Neural progenitor cell (in vitro differentiated cells): ENCODE measurements at regions not wholly inside any gene's neighbourhood (a gene's known extent, or its start where the extent isn't known, plus 50 kb on each side); places are given as distances from the start of the nearest gene placed in this dataset.

Experiments
- DNase-seq: peaks from one replicate; pipeline ENCODE4 v3.0.0-alpha.2; 2016; ENCODE audit warnings: low spot score
- H2AFZ ChIP-seq: fragments of 200-600 bp; sonication (generic); replicated peaks from 2 replicates; pipeline ENCODE4 v1.6.1; 2016; ENCODE audit warnings: antibody characterized with exemption
- H3F3A ChIP-seq: fragments of 200-600 bp; sonication (generic); 2 replicates; pipeline ENCODE4 v1.6.1; 2016; ENCODE audit warnings: antibody characterized with exemption, low read depth
- H3K27ac ChIP-seq: fragments of 200-600 bp; sonication (generic); 2 replicates; pipeline ENCODE4 v1.5.1; 2016; ENCODE audit warnings: mild to moderate bottlenecking
- H3K27me3 ChIP-seq: fragments of 200-600 bp; sonication (generic); 2 replicates; pipeline ENCODE4 v1.6.1; 2016; ENCODE audit warnings: mild to moderate bottlenecking, moderate library complexity
- H3K36me3 ChIP-seq: fragments of 200-600 bp; sonication (generic); 2 replicates; pipeline ENCODE4 v1.5.1; 2016
- H3K4me1 ChIP-seq: fragments of 200-600 bp; sonication (generic); 2 replicates; pipeline ENCODE4 v1.6.1; 2016; ENCODE audit warnings: mixed run types
- H3K4me2 ChIP-seq: fragments of 200-600 bp; sonication (generic); 2 replicates; pipeline ENCODE4 v1.6.1; 2016
- H3K4me3 ChIP-seq: fragments of 200-600 bp; sonication (generic); 2 replicates; pipeline ENCODE4 v1.5.1; 2016
- H3K79me2 ChIP-seq: fragments of 200-600 bp; sonication (generic); 2 replicates; pipeline ENCODE4 v1.6.1; 2016; ENCODE audit warnings: low read depth
- H3K9ac ChIP-seq: fragments of 200-600 bp; sonication (generic); 2 replicates; pipeline ENCODE4 v1.6.1; 2016
- H3K9me3 ChIP-seq: fragments of 200-600 bp; sonication (generic); 2 replicates; pipeline ENCODE4 v1.5.1; 2016; ENCODE audit warnings: low read depth
- H4K20me1 ChIP-seq: fragments of 200-600 bp; sonication (generic); 2 replicates; pipeline ENCODE4 v1.6.1; 2016; ENCODE audit warnings: low read depth
- H3K27ac Mint-ChIP-seq: 3 replicates; pipeline ENCODE4 v1.8.0; 2021; ENCODE audit warnings: mixed read lengths
- H3K27me3 Mint-ChIP-seq: 2 replicates; pipeline ENCODE4 v1.8.0; 2022; ENCODE audit warnings: low read depth, mild to moderate bottlenecking, inconsistent platforms, moderate library complexity, mixed read lengths; ENCODE audit not compliant: insufficient read depth
- H3K36me3 Mint-ChIP-seq: 3 replicates; pipeline ENCODE4 v1.8.0; 2021; ENCODE audit warnings: mixed read lengths
- H3K4me1 Mint-ChIP-seq: 3 replicates; pipeline ENCODE4 v1.8.0; 2021; ENCODE audit warnings: mixed read lengths
- H3K4me3 Mint-ChIP-seq: 3 replicates; pipeline ENCODE4 v1.8.0; 2021; ENCODE audit warnings: mild to moderate bottlenecking, moderate library complexity, mixed read lengths
- H3K9me3 Mint-ChIP-seq: 3 replicates; pipeline ENCODE4 v1.8.0; 2020; ENCODE audit warnings: mixed read lengths
- CTCF ChIP-seq: fragments of 200-600 bp; sonication (generic); IDR thresholded peaks from 2 replicates; pipeline ENCODE4 v1.5.1; 2017; ENCODE audit warnings: antibody characterized with exemption, mild to moderate bottlenecking
- EZH2 ChIP-seq: fragments of 200-600 bp; sonication (generic); IDR thresholded peaks from 2 replicates; pipeline ENCODE4 v1.6.1; 2017; ENCODE audit warnings: antibody characterized with exemption, mild to moderate bottlenecking, moderate library complexity
- EZH2phosphoT487 ChIP-seq: fragments of 200-600 bp; sonication (generic); IDR thresholded peaks from 2 replicates; pipeline ENCODE4 v1.6.1; 2017; ENCODE audit warnings: antibody characterized with exemption

- H3K36me3 Mint-ChIP-seq = no peaks in the 10 kb centered on the region
- H3K9me3 Mint-ChIP-seq = no peaks in the 10 kb centered on the region
- Histone ChIP-seq H3K9me3 (no peaks in the 10 kb centered on the region), H3K4me3 (no peak overlapping the region), H3K27ac (no peak overlapping the region), H3K79me2 (no peaks in the 10 kb centered on the region), H3K36me3 (no peaks in the 10 kb centered on the region), H3K4me1 (no peaks in the 10 kb centered on the region), H4K20me1 (no peaks in the 10 kb centered on the region), H3K4me2 (no peak overlapping the region), H3F3A (no peaks in the 10 kb centered on the region), H3K27me3 (no peaks in the 10 kb centered on the region), H2AFZ (no peak overlapping the region), H3K9ac (no peak overlapping the region)
- H3K27ac Mint-ChIP-seq = no peak overlapping the region
- TF ChIP-seq EZH2phosphoT487 (no peak), CTCF (no peak), EZH2 (no peak)
- H3K4me3 Mint-ChIP-seq = no peak overlapping the region
- no peak for DNase-seq
- peaks cover 10% of the 10 kb centered on the region for H3K4me1 Mint-ChIP-seq
- no peaks in the 10 kb centered on the region for H3K27me3 Mint-ChIP-seq
Measured at GRCh38 chr7:25622695-25623094, 394.4 kb upstream of the NPVF start.

DNA sequence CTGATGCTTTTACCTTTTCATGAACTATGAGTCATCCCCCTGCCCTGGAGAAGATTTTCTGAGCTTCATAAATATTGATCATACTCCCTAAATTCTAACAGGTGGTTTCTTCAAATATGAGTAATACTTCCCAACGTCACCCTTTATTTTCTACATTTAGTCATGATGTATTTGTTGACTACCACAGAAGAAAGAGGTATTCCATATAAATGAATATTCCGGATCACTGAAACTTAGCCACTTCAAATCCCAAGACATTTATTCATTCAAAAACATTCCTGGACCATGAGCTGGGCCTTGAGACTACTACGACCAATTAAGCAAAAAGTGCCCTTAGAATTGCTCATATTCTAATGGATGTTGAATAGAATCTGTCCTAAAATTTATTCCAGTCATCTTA lies 395.8 kb upstream of the NPVF start:
- Histone ChIP-seq H3K27ac (no peak overlapping the region), H3F3A (no peaks in the 10 kb centered on the region), H3K27me3 (no peaks in the 10 kb centered on the region), H3K79me2 (no peaks in the 10 kb centered on the region), H3K9me3 (no peaks in the 10 kb centered on the region), H3K9ac (no peak overlapping the region), H3K4me2 (no peak overlapping the region), H3K36me3 (no peaks in the 10 kb centered on the region), H2AFZ (no peak overlapping the region), H3K4me1 (no peaks in the 10 kb centered on the region), H4K20me1 (no peaks in the 10 kb centered on the region), H3K4me3 (no peak overlapping the region)
- H3K27ac Mint-ChIP-seq = no peak overlapping the region
- H3K27me3 Mint-ChIP-seq = no peaks in the 10 kb centered on the region
- H3K9me3 Mint-ChIP-seq = no peaks in the 10 kb centered on the region
- H3K4me3 Mint-ChIP-seq = no peak overlapping the region
- H3K36me3 Mint-ChIP-seq = no peaks in the 10 kb centered on the region
- TF ChIP-seq EZH2 (no peak), CTCF (no peak), EZH2phosphoT487 (no peak)
- no peak for DNase-seq
- peaks cover 10% of the 10 kb centered on the region for H3K4me1 Mint-ChIP-seq

- H3K9ac ChIP-seq = no peak overlapping the region
- no peaks in the 10 kb centered on the region for H4K20me1 ChIP-seq
- H3K4me1 Mint-ChIP-seq = peaks cover 10% of the 10 kb centered on the region
- TF ChIP-seq CTCF (no peak), EZH2phosphoT487 (no peak)
- DNase-seq = no peak
- no peaks in the 10 kb centered on the region for H3K9me3 Mint-ChIP-seq
- H3K27me3 Mint-ChIP-seq = no peaks in the 10 kb centered on the region
- H3K27me3 ChIP-seq = no peaks in the 10 kb centered on the region
- H2AFZ ChIP-seq = peak overlapping the region; percentile 66
- no peak overlapping the region for H3K27ac Mint-ChIP-seq
- no peaks in the 10 kb centered on the region for H3K36me3 ChIP-seq
- no peaks in the 10 kb centered on the region for H3K9me3 ChIP-seq
- no peaks in the 10 kb centered on the region for H3K36me3 Mint-ChIP-seq
- H3K4me1 ChIP-seq = no peaks in the 10 kb centered on the region
- no peak overlapping the region for H3K4me2 ChIP-seq
- H3K79me2 ChIP-seq = no peaks in the 10 kb centered on the region
- H3K27ac ChIP-seq = no peak overlapping the region
- H3K4me3 ChIP-seq = no peak overlapping the region
- H3F3A ChIP-seq = no peaks in the 10 kb centered on the region
- H3K4me3 Mint-ChIP-seq = no peak overlapping the region
Measured at GRCh38 chr7:25624833-25625232, 396.5 kb upstream of the NPVF start.
